ENCODE measurements at regions not wholly inside any gene's neighbourhood (a gene's known extent, or its start where the extent isn't known, plus 50 kb on each side); places are given as distances from the start of the nearest gene placed in this dataset.

- Histone ChIP-seq H2AK5ac (ENCODE audit: low read depth, low read length) (no peak overlapping the region), H3K56ac (replicated peaks; ENCODE audit: insufficient read length, low read depth, low read length) (no peak overlapping the region), H3K14ac (ENCODE audit: insufficient read length) (no peak overlapping the region), H2BK5ac (ENCODE audit: low read depth, low read length) (no peak overlapping the region), H3K9ac (replicated peaks in 1 of 4; ENCODE audit: extremely low read depth in 1 of 4, low read depth in 3 of 4, low read length in 3 of 4) (no peak overlapping the region), H3K79me2 (ENCODE audit: control insufficient read depth in 1 of 2, insufficient read depth in 2 of 2, low read length in 2 of 2) (no peaks in the 10 kb centered on the region), H2BK120ac (replicated peaks; ENCODE audit: low read depth, low read length) (no peak overlapping the region), H3K27me3 (replicated peaks in 1 of 4; ENCODE audit: control insufficient read depth in 3 of 4, extremely low read depth in 1 of 4, insufficient read depth in 3 of 4, low read length in 3 of 4) (no peaks in the 10 kb centered on the region), H4K5ac (ENCODE audit: insufficient read length, low read depth, low read length) (no peak overlapping the region), H2BK15ac (ENCODE audit: low read length) (no peak overlapping the region), H3K4me1 (replicated peaks in 1 of 4; ENCODE audit: control insufficient read depth in 3 of 4, insufficient read depth in 4 of 4, low read length in 3 of 4) (no peaks in the 10 kb centered on the region), H4K20me1 (replicated peaks in 1 of 2; ENCODE audit: control insufficient read depth in 1 of 2, insufficient read depth in 2 of 2, low read length in 2 of 2) (no peaks in the 10 kb centered on the region), H3K36me3 (ENCODE audit: control insufficient read depth in 2 of 4, insufficient read depth in 4 of 4, low read length in 3 of 4) (no peaks in the 10 kb centered on the region), H3K9me3 (ENCODE audit: insufficient read depth in 2 of 2, low read depth in 1 of 2, low read length in 1 of 2) (no peaks in the 10 kb centered on the region), H2BK20ac (ENCODE audit: low read length) (no peak overlapping the region), H2AFZ (ENCODE audit: low read length) (no peak overlapping the region), H3K4me2 (ENCODE audit: insufficient read depth in 1 of 2, low read depth in 2 of 2, low read length in 2 of 2) (no peak overlapping the region), H3K23ac (ENCODE audit: insufficient read length) (no peak overlapping the region), H3K4ac (replicated peaks; ENCODE audit: insufficient read length, low read depth, low read length) (no peak overlapping the region), H4K8ac (ENCODE audit: extremely low read depth, insufficient read depth, low read length) (no peak overlapping the region), H3K4me3 (ENCODE audit: extremely low read depth in 1 of 4, insufficient read depth in 2 of 4, low read depth in 3 of 4, low read length in 4 of 4) (no peak overlapping the region), H3K18ac (ENCODE audit: extremely low read depth, low read length) (no peak overlapping the region), H4K91ac (replicated peaks; ENCODE audit: insufficient read length, low read length) (no peak overlapping the region), H3K23me2 (ENCODE audit: low read depth, low read length) (no peaks in the 10 kb centered on the region), H3K79me1 (ENCODE audit: low read depth, low read length) (no peaks in the 10 kb centered on the region), H3K27ac (ENCODE audit: low read depth, low read length) (no peak overlapping the region), H2BK12ac (ENCODE audit: low read depth, low read length) (no peak overlapping the region)
- no peak for TF ChIP-seq ZNF274 (IDR thresholded peaks at IDR 0.05; ENCODE audit: borderline replicate concordance, extremely low read depth, low read length)
- TF ChIP-seq SRF (IDR thresholded peaks at IDR 0.05; ENCODE audit: low read depth, low read length), result peak; percentile 43; the same call in 1 of the 2 replicates
- POLR2A ChIA-PET (ENCODE audit: partially characterized antibody), result no interaction called here
- DNase-seq (ENCODE audit: low read depth in 1 of 2, low spot score in 2 of 2), result no peak
- CTCF ChIA-PET (ENCODE audit: partially characterized antibody), result interaction anchor here (0.9 kb wide), 1 partner anchor 14 kb away, joined by 3 read pairs; no protein-coding TSS in a partner anchor
- no peak for FAIRE-seq
- 95% methylated on average over 2 of the region's 2 CpGs; no CpG with 5 or more reads in 1 of the 2 experiments for WGBS, 2 experiments (ENCODE audit: extremely low coverage in 1 of 2, insufficient coverage in 1 of 2, insufficient read length in 1 of 2, insufficient replicate concordance in 2 of 2, low coverage in 1 of 2, low lambda C conversion rate in 2 of 2, missing lambda C conversion rate in 1 of 2)
These were observed 68.2 kb downstream of the LRATD1 start for GRCh38 chr2:14700753-14701152.
